C4-2B (cell line): ENCODE measurements at regions not wholly inside any gene's neighbourhood (a gene's known extent, or its start where the extent isn't known, plus 50 kb on each side); places are given as distances from the start of the nearest gene placed in this dataset.

Experiments used
- H3K27ac ChIP-seq: fragments of 450-650 bp; 2 replicates; pipeline ENCODE4 v1.5.1; 2017
- CTCF ChIP-seq: fragments of 450-650 bp; conservative IDR thresholded peaks from 2 replicates; pipeline ENCODE4 v1.5.1; 2017; ENCODE audit warnings: mild to moderate bottlenecking
- ZFX ChIP-seq: fragments of 450-650 bp; IDR thresholded peaks from 2 replicates; pipeline ENCODE4 v1.6.1; 2017

GRCh38 chr2:120465989-120466703 is 120.2 kb downstream of the INHBB start:
- TF ChIP-seq CTCF: no peak
- TF ChIP-seq ZFX: no peak
- no peak overlapping the region for H3K27ac ChIP-seq

DNA sequence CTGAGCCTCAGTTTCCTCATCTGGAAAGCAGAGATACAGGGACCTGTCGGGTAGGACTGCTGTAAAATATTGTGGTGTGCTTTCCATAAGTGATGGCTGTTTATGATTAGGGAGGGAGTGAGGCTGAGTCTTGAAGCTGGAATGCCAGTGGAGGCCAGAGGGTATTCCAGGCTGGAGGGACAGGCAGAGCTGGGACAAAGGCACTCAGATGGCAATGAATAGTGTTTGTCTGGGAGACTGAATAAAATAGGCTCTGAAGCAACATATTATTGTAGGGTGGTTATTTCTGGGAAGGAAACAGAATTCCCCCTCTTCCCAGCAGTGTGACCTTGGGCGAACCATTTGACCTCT is 120.7 kb downstream of the INHBB start:
- H3K27ac ChIP-seq: no peak overlapping the region
- TF ChIP-seq ZFX: no peak
- TF ChIP-seq CTCF: no peak

GRCh38 chr2:120468136-120468535 is 122.2 kb downstream of the INHBB start:
- TF ChIP-seq ZFX (no peak), CTCF (no peak)
- peak overlapping the region; percentile 49 for H3K27ac ChIP-seq

DNA sequence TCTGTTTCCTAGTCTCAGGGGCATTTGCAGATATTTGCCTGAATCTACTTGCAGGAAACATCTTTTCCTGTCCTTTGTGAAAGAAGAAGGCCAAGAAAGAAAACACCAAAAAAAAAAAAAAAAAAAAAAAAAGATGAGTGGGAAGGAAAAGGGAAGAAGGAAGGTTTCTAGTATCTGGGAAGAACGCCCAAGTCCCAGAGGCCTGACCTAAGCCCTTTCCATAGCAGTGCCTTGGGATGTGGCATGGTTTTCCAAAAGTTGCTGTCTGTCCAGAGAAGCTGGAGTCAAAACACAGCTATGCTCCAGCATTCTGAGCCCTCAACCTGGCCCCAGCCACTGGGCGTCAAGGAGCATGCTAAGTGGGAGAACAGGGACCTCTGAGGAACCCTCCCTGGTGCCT is 123.5 kb downstream of the INHBB start:
- peak overlapping the region; percentile 97 for H3K27ac ChIP-seq
- TF ChIP-seq ZFX: no peak
- no peak for TF ChIP-seq CTCF

GRCh38 chr2:120470041-120470965 is 124.4 kb downstream of the INHBB start:
- peak overlapping the region; percentile 97 for H3K27ac ChIP-seq
- TF ChIP-seq CTCF (no peak), ZFX (peak; percentile 23; the same call in 1 of the 2 replicates)

GRCh38 chr2:120471166-120471565 is 125.2 kb downstream of the INHBB start:
- H3K27ac ChIP-seq: peak overlapping the region; percentile 97
- TF ChIP-seq CTCF (no peak), ZFX (no peak)

GRCh38 chr2:120472031-120472430 is 126.1 kb downstream of the INHBB start:
- TF ChIP-seq ZFX: no peak
- TF ChIP-seq CTCF: no peak
- peak overlapping the region; percentile 97 for H3K27ac ChIP-seq
